Thoracic aorta (tissue), 2 donors: ENCODE measurements at regions not wholly inside any gene's neighbourhood (a gene's known extent, or its start where the extent isn't known, plus 50 kb on each side); places are given as distances from the start of the nearest gene placed in this dataset.

Source experiments
- ATAC-seq: fragments of 150-250 bp; one replicate; pipeline ENCODE4 v1.8.0; 2017; ENCODE audit warnings: low read depth; ENCODE audit not compliant: insufficient number of reproducible peaks, low FRiP score
- DNase-seq: peaks from one replicate; pipeline ENCODE4 v3.0.0-alpha.2; 2020; ENCODE audit warnings: low spot score
- H3K27ac ChIP-seq, 2 donors: fragments of 200-600 bp; sonication (generic); 1 replicate in 1 of 2; 2 replicates in 1 of 2; pipeline ENCODE4 v1.5.1; 2016; ENCODE audit warnings: mild to moderate bottlenecking in 2 of 2, moderate library complexity in 2 of 2
- H3K27me3 ChIP-seq: fragments of 200-600 bp; sonication (generic); replicated peaks from 2 replicates; pipeline ENCODE4 v1.6.0; 2016; ENCODE audit warnings: mild to moderate bottlenecking; ENCODE audit not compliant: insufficient read depth
- H3K36me3 ChIP-seq: fragments of 200-600 bp; sonication (generic); one replicate; pipeline ENCODE4 v1.5.1; 2016
- H3K4me1 ChIP-seq, 2 donors: fragments of 200-600 bp; sonication (generic); 1 replicate in 1 of 2; 2 replicates in 1 of 2; pipeline versions ENCODE4 v1.5.1 to v1.6.0; 2016; ENCODE audit warnings: low read depth in 2 of 2, mild to moderate bottlenecking in 1 of 2; ENCODE audit not compliant: control insufficient read depth in 1 of 2
- H3K4me3 ChIP-seq: fragments of 200-600 bp; sonication (generic); 2 replicates; pipeline ENCODE4 v1.5.1; 2016; ENCODE audit warnings: mild to moderate bottlenecking
- H3K9me3 ChIP-seq: fragments of 200-600 bp; sonication (generic); 2 replicates; pipeline ENCODE4 v1.5.1; 2016
- CTCF ChIP-seq: fragments of 200-600 bp; sonication (generic); IDR thresholded peaks from one replicate; pipeline ENCODE4 v1.5.1; 2019; ENCODE audit warnings: antibody characterized with exemption

- DNase-seq (no peak), ATAC-seq (no peak)
- H3K4me3 ChIP-seq, result no peak overlapping the region
- no peaks in the 10 kb centered on the region for H3K36me3 ChIP-seq
- no peak for TF ChIP-seq CTCF
- H3K27ac ChIP-seq, result no peak overlapping the region
- H3K27me3 ChIP-seq, result no peaks in the 10 kb centered on the region
- H3K4me1 ChIP-seq, result peaks cover 0 to 9% of the 10 kb centered on the region in 2 donors
- H3K9me3 ChIP-seq, result no peaks in the 10 kb centered on the region
Observed at GRCh38 chr3:23648326-23648995, 157.3 kb upstream of the UBE2E1 start.

- H3K36me3 ChIP-seq, result no peaks in the 10 kb centered on the region
- H3K9me3 ChIP-seq, result no peaks in the 10 kb centered on the region
- ATAC-seq (no peak), DNase-seq (no peak)
- H3K27ac ChIP-seq, result no peak overlapping the region
- no peak overlapping the region for H3K4me3 ChIP-seq
- H3K27me3 ChIP-seq, result no peaks in the 10 kb centered on the region
- TF ChIP-seq CTCF, result no peak
- peaks cover 0 to 9% of the 10 kb centered on the region in 2 donors for H3K4me1 ChIP-seq
Observed at GRCh38 chr3:23648996-23649395, 156.8 kb upstream of the UBE2E1 start.

GRCh38 chr3:23649448-23649847 lies 156.3 kb upstream of the UBE2E1 start:
- DNase-seq (no peak), ATAC-seq (no peak)
- Histone ChIP-seq H3K27ac (no peak overlapping the region), H3K4me3 (no peak overlapping the region), H3K36me3 (no peaks in the 10 kb centered on the region), H3K27me3 (no peaks in the 10 kb centered on the region), H3K4me1 (peaks cover 0 to 9% of the 10 kb centered on the region in 2 donors), H3K9me3 (no peaks in the 10 kb centered on the region)
- no peak for TF ChIP-seq CTCF

- TF ChIP-seq CTCF, result no peak
- Histone ChIP-seq H3K27ac (no peak overlapping the region), H3K4me3 (no peak overlapping the region), H3K9me3 (no peaks in the 10 kb centered on the region), H3K4me1 (peaks cover 0 to 9% of the 10 kb centered on the region in 2 donors), H3K27me3 (no peaks in the 10 kb centered on the region), H3K36me3 (no peaks in the 10 kb centered on the region)
- DNase-seq (no peak), ATAC-seq (no peak)
Observed at GRCh38 chr3:23650371-23651140, 155.2 kb upstream of the UBE2E1 start.

GRCh38 chr3:23653647-23654525 lies 151.9 kb upstream of the UBE2E1 start:
- Histone ChIP-seq H3K27me3 (no peaks in the 10 kb centered on the region), H3K36me3 (no peaks in the 10 kb centered on the region), H3K4me3 (no peak overlapping the region), H3K27ac (no peak overlapping the region), H3K4me1 (peaks cover 0 to 9% of the 10 kb centered on the region in 2 donors), H3K9me3 (no peaks in the 10 kb centered on the region)
- ATAC-seq, result no peak
- no peak for DNase-seq
- TF ChIP-seq CTCF, result no peak
